ENCODE measurements at regions not wholly inside any gene's neighbourhood (a gene's known extent, or its start where the extent isn't known, plus 50 kb on each side); places are given as distances from the start of the nearest gene placed in this dataset.
"Not testable (repeated sequence)": the region's sequence is repeated elsewhere in the genome, so short reads cannot be mapped to it uniquely, and the experiment has no call there.

DNA sequence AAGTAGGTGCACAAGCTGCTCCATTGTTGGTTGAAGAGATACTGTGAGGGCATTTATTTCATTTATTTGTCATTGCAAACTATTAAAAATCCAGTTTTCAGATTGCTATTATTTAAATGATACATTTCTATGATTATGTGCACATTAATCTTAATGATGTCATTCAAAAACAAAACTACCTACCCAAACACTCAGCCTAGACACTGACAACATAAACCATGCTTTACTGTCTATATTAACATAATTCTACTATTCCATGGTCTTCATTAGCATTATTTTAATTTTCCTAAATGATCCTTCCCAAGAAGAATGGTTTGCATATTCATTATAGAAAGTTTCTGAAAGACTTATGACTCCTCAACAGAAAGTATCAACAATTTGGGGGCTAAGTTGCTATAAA lies 813.0 kb upstream of the SLITRK5 start:
- no peak for DNase-seq (ENCODE audit: low spot score)

DNA sequence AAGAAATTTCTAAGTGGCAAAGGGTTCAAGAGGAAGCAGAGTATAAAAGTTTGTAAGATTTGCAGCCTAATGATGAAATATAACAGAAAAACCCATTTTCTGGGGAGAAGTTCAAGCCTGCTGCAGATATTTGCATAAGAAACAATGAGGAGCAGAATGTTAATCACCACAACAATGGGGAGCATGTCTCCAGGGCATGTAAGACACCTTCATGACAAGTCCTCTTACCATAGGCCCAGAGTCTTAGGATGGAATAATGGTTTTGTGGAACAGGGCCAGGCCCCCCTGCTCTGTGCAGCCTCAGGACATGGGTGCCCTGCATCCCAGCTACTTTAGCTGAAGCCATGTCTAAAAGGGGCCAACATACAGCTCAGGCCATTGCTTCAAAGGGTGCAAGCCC lies 809.0 kb upstream of the SLITRK5 start:
- no peak for DNase-seq (ENCODE audit: low spot score)

DNA sequence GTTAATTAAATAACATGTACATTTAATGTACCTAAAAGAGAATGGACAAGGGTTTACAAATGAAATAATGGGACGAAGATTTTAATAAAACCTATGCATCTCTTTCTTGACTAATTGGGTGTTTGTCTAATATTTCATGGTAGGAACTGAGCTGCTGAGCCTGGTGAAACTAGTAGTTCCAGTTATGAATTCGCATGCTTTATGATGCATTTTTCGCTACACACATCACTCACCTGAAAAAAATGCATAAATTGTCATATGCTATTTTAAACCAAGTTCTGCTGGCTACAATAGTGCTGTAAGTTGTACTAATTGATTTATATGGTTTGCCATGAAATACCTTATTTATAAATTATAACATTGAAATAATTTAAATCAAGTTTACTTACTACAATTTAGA lies 806.8 kb upstream of the SLITRK5 start:
- no peak for DNase-seq (ENCODE audit: low spot score)

DNA sequence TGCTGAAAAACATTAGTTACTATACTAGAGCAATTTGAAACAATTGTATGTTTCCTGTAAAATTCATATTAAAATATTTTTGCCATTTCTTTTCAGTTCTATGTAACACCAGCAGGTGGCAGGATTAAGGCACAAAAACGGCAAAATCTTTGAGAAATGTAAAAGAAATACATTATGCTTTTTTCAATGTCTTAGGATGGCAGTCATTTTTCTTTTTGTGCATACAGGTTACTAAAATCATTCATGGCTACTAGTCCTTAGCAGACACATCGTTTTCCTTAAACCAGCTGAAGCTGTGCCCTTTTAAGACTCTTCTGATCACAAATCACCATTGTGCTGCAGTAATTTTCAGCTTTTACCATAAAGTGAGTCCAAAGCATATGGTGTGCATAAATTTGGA lies 800.7 kb upstream of the SLITRK5 start:
- no peak for DNase-seq (ENCODE audit: low spot score)

DNA sequence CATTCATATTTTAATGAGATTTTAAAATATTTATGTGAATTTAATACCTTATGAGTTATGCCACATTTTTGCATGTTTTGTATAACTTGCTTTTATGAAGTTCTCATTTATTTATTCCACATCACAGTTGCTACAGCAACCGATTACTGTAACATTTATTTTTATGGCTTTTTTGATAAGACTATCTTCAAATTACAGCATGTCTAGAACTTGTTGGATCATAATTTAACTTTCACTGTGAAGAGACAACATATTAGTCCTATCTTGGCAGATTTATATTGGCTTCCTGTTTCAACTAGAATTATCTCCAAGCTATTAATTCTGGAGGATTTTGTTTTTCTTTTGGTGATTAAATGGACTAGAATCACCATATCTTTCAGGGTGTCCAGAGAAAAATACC lies 793.7 kb upstream of the SLITRK5 start:
- DNase-seq (ENCODE audit: low spot score): no peak

DNA sequence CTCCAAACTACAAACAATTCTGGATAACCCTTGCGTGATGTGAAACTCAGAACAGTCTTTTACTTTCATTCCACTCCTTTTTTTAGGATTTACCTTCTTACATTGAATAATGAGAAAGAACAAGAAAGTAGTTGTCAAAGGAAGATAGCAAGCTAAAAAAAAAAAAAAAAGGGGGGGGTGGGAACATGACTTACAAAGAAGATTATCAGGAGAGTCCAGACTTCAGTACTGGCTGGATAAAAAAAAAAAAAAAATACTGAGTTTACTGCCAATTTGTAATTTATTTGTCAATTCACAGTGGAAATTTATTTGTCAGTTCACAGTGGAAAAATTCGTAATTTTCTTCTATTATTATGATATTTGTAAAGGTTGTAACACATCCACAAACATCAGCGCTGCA lies 792.4 kb upstream of the SLITRK5 start:
- DNase-seq (ENCODE audit: low spot score): no peak

DNA sequence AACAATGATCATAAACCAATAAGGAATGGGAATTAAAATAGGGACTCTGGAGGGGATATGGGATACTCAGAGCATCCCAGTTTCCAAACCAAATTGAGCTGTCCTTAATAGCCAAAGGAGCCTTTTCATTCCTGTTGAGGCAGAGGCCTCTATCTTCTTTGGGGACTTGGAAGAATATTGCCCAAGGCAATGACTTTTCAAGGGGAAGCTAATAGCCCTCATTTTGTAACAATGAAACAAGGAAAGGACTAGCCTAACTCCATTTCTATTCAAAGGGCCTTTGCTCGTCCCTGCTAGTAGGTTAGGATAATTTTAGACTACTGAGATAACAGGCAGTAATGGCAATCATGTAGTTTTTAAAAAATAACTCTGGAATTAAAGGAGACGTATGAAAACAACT lies 789.8 kb upstream of the SLITRK5 start:
- DNase-seq (ENCODE audit: low spot score): no peak

DNA sequence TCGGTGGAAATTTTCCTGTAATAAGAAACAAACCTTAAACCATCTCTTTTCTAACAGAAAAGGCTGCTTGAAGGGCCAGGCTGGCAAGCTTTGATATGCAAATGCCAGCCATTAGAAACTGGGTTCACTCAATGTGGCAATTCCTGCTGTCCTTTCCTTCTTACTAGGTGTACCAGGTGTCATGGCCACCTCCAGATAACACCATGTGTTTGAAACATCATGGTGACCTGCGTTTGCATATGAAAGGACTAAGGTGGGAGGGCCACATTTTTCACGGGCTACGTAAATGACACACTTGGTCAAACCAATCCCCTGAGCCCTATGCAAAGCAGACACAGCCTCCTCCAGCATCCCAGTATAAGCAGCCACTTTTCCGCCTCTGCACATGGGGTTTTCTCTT lies 789.1 kb upstream of the SLITRK5 start:
- DNase-seq (ENCODE audit: low spot score): no peak

DNA sequence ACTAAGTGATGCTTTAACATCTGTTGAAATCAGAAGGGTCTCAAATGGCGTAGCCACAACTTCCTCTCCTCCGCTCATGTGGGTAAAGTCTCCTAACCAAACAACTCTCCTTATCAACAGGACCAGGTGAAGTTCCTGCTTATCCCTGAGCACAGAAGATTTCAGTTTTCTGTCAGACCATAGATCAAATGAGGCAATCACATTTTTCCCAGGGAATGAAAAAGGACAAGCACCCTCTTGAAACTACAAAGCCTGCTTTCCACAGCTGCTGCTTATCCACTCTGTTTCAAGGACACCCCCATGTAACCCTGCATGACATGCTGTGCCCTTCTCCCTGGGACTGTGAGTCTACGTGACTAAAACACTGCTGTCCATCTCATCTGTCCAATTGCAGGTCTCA lies 788.3 kb upstream of the SLITRK5 start:
- no peak for DNase-seq (ENCODE audit: low spot score)

DNA sequence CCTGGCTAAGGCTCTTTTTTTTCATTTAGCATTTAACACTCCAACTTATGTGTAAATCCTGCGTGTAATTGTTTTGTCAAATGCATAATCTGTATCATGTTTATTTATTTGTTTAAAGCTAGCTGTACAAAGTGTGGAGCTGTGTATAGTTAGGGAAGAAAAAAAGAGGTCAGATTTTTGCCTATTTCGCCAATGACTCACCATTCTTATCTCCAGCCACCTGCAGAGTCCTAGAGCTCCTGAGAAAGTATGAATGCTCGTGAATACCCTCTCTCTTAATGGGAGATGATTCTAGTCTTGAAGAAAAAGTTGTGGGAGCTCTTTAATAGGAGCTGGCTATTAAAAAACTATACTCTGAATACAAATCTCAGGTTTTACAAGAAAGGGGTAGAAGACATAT lies 778.8 kb upstream of the SLITRK5 start:
- no peak for DNase-seq (ENCODE audit: low spot score)

DNA sequence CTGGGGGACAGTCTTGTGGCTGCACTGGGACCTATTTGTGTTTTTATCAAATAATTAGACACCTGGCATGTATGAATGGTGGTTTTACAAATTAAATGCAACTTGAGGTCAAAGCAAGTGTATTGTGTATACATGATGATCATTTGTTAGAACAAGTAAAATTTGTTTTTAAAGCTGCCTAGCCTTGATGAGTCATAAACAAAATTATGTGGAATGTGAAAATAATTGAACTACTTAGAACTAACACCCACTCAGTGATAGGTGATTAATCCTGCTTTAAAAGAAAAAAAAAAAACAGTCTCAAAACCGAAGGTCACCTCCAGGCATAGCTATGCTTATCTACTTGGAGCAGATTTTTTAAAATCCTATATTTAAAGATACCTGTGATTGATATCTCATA lies 770.3 kb upstream of the SLITRK5 start:
- DNase-seq (ENCODE audit: low spot score): no peak

DNA sequence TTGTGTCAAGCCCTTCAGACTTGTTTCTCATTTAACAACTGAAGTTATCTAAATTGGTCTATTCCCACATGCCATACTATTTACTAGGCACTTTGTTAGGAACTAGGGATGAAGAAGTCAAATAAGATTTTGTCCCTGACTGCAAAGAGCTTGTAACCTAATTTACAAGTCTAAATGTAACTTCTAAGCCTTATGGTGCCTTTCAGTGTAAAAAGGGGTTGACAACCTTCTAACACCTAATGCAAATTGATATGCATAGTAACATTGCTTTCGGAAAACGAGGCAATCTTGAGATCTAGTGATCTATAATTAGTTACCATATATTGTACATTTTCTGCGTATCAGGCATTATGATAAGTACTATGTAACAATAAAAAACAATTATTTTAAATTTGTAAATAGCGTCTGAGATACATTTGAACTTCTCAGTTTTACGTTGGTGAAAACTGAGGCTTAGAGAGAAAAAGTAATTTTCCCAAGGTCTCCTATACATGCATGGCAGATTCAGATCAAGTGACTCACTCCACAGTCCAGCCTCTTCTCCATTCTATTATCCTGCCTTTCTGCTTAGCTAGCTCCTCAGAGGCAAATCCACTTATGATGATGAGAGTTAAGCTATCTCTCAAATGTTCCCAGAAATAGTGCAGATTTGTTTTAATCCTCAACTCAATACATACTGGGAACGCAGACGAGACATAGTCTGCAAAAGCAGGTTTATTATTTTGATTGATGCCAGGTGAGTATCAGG lies 764.9 kb upstream of the SLITRK5 start:
- DNase-seq (ENCODE audit: low spot score): no peak

DNA sequence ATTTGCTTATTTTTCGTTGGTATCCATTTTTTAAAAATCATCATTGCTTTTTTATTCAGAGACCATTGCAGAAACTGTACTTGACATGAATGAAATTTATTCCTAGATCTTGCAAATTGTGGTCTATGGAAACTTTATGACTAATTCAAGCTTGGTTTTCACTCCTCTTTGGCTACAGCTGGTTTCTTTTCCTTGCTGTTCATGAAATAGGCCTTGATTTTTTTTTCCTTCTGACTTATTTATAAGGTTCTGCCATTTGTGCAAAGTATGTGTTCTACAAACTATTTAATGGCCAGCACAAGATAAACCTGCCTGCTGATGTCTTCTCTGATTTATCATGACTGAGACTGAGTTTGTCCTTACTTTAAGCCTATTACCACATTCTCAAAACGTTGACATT lies 764.0 kb upstream of the SLITRK5 start:
- no peak for DNase-seq (ENCODE audit: low spot score)

DNA sequence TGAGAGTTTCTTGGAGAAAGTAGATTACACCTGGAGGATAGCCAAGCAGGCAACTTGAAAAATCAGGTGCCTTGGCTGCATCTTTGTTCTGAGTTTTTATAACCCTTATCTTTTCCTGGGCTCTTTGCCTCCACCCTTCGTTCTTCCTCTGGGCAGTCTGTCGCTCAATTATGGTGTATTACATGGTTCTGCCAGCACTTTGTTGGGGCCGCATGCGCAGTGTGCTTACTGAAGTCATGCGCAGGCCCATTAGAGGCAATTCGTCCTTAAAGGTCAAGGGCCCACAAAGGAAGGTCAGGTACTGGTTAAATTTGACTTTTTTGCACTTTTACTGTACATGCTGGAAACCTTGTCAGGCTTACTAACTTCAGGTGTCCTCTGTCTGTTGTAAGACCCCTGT lies 761.9 kb upstream of the SLITRK5 start:
- DNase-seq (ENCODE audit: low spot score): no peak

DNA sequence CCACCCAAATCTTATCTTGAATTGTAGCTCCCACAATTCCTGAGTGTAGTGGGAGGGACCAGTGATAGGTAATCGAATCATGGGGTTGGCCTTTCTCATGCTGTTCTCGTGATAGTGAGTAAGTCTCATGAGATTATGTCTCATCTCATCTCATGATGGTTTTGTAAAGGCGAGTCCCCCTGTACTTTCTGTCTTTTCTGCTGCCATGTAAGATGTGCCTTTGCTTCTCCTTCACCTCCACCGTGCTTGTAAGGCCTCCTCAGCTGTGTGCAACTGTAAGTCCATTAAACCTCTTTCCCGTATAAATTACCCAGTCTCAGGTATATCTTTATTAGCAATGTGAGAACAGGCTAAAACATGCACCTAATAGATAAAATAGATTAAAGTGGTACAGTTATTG lies 756.4 kb upstream of the SLITRK5 start:
- no peak for DNase-seq (ENCODE audit: low spot score)

DNA sequence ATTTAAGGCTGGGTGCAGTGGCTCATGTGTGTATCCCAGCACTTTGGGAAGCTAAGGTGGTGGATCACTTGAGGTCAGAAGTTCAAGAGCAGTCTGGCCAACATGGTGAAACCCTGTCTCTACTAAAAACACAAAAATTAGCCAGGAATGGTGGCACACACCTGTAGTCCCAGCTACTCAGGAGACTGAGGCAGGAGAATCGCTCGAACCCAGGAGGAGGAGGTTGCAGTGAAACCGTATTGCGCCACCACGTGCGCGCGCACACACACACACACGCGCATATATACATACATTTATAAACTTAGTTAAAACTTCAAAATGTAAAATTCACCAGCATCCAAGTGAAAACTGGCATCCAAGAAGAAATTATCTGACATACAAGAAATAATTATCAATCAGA lies 753.7 kb upstream of the SLITRK5 start:
- not testable (repeated sequence) for DNase-seq (ENCODE audit: low spot score)

DNA sequence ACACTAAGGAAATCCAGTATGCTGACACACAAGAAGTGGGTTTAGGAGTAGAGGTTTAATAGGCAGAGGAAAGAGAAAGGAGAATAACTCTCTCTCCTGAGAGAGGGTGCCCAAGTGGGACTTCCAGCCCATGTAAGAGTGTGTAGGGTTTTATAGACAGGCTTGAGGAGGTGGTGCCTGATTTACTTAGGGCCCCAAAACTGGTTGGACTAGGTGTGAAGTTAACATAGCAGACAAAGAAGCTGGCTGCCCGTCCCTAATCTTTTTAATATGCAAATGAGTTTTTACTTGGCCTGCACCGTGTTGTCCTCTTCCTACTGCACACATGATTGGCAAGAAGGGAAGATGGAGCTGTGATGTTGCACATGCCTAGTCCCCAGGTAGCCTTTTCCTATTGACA lies 752.5 kb upstream of the SLITRK5 start:
- DNase-seq (ENCODE audit: low spot score): no peak

DNA sequence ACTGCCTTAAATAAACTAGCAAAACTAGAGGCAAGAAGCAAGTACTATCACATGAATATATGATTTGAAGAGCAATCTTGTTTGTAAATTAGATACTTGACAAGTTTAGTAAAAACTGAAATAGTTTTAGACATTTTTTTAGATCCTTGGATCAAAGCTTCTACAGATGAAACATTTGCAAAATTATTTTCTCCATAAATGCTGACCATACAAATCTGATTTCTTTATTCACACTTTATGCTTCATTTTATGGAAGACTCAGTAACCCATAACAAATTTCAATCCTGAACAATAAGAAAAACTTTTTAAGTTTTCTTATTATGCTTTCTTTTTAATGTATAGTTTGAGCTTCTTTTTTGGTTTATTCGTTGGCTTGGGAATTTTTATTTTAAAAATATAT lies 750.2 kb upstream of the SLITRK5 start:
- no peak for DNase-seq (ENCODE audit: low spot score)

DNA sequence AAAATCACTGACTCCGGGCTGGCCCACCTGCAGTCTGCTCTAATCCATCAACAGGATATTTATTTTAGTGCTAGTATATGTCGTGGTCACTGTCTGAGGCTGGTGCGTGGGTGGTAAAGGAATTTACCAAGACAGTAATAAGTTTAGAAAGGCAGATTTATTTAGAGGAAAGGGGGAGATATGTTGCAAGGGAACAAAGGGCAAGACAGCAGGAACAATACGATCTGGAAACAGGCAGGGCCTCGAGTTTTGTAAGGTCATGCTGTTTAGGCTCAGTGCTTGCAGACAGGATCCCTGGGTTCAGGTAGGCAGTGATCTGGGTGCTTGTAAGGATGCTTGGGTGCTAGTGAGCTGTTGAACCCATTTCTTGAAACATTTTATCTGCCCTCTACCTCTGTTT lies 748.2 kb upstream of the SLITRK5 start:
- no peak for DNase-seq (ENCODE audit: low spot score)

DNA sequence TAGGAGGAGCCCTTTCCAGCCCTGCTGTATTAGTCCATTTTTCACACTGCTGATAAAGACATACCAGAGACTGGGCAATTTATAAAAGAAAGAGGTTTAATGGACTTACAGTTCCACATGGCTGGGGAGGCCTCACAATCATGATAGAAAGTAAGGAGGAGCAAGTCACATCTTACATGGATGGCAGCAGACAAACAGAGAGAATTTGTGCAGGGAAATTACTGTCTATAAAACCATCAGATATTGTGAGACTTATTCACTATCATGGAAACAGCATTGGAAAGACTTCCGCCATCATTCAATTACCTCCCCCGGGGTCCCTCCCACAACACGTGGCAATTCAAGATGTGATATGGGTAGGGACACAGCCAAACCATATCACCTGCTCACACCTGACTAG lies 744.3 kb upstream of the SLITRK5 start:
- not testable (repeated sequence) for DNase-seq (ENCODE audit: low spot score)

DNA sequence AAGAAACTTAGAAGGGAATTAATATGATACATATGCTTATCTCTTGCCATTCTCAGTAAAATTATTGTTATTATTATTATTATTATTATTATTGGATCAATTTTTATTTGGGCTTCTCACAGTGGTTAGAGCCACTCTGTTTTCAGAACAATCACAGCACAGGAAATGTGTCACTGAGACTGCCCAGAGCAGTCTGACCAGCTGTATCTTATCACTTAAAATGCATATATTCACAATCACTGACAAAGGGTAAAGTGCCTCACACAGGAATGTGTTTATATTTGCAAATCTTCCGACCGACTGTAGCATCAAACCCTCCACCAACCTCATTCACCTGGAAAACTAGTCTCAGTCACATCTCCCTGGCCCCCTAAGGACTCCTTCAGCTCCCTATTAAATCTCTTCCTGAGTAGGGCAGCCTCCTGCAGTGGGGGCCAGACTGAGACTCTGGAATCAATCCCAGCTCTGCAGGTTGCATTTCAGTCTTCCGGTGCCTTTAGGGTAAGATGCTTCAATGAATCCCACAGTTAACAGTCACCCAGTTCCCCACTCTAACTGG lies 738.3 kb upstream of the SLITRK5 start:
- no peak for DNase-seq (ENCODE audit: low spot score)

DNA sequence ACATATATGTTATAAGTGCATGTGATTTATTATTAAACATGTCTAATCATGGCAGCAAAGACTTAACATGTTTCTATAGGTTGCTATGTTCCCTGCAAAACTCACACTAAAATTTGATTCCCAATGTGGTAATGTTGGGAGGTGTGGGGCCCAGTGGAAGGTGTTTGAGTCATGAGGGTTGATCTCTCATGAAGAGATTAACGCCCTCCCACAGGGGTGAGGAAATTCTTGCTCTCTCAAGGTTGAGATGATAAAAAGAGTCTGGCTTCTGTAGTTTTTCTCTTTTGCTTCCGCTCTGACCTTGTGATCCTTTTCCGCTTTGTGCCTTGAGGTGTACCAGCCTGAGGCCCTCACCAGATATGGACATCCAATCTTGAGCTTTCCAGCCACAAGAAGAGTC lies 737.5 kb upstream of the SLITRK5 start:
- DNase-seq (ENCODE audit: low spot score): no peak

DNA sequence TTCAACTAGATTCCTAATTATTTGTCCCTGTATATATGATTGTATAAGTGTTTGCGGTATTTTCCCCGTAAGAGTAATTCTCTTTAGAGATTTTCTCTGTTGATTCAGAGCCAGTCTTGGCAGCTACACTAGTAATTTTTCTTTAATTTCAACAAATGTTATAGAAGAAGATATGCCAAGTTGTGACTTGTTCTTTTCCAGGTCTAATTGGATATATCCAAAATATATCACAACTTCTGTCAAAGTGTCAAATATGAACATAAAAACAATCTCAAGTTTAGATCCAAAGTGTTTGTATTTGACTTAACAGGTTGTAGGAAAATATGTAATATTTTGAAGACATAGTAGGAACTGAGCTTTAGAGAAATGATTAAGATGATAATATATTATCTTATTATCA lies 733.9 kb upstream of the SLITRK5 start:
- DNase-seq (ENCODE audit: low spot score): no peak

DNA sequence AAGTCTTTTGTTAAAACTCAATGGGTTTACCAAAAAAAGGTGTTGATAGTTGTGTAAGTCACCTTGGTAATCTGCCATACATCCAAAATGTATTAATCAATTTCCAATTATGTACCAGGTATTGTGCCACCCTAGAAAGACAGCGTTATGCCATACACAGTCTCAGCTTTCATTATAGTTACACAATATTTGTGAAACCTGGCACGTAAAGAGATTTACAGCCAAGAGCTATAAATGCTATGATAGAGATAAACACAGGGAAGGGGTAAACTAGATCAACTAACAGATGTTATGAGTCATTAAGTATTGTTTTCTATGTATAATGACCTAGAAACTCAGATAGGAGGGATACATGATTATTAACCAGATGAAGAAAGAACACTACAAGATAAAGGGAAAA lies 725.6 kb upstream of the SLITRK5 start:
- no peak for DNase-seq (ENCODE audit: low spot score)

All from HuH-7 (cell line).